ENCODE measurements at regions not wholly inside any gene's neighbourhood (a gene's known extent, or its start where the extent isn't known, plus 50 kb on each side); places are given as distances from the start of the nearest gene placed in this dataset.
"Not testable (repeated sequence)": the region's sequence is repeated elsewhere in the genome, so short reads cannot be mapped to it uniquely, and the experiment has no call there.

GRCh38 chr4:12105519-12105918 is 676.8 kb upstream of the HS3ST1 start:
- H3K9me3 ChIP-seq (replicated peaks; ENCODE audit: low read length) = peaks cover 9% of the 10 kb centered on the region
- no peaks in the 10 kb centered on the region for H3K4me1 ChIP-seq (ENCODE audit: control insufficient read depth, insufficient read depth, low read length)
- H3K27me3 ChIP-seq (ENCODE audit: control insufficient read depth, insufficient read depth, low read length) = no peaks in the 10 kb centered on the region
- no peak overlapping the region for H3K4me3 ChIP-seq (ENCODE audit: low read length)
- no peak overlapping the region for H3K4me2 ChIP-seq (ENCODE audit: low read length)
- H3K9ac ChIP-seq (ENCODE audit: low read depth, low read length) = no peak overlapping the region
- H3K36me3 ChIP-seq (ENCODE audit: insufficient read depth, low read length) = no peaks in the 10 kb centered on the region

- H3K4me1 ChIP-seq (ENCODE audit: control insufficient read depth, insufficient read depth, low read length); H3K9ac ChIP-seq (ENCODE audit: low read depth, low read length); H3K4me2 ChIP-seq (ENCODE audit: low read length); H3K4me3 ChIP-seq (ENCODE audit: low read length); H3K27me3 ChIP-seq (ENCODE audit: control insufficient read depth, insufficient read depth, low read length); H3K36me3 ChIP-seq (ENCODE audit: insufficient read depth, low read length): not testable (repeated sequence)
- H3K9me3 ChIP-seq (replicated peaks; ENCODE audit: low read length) = peaks cover 14% of the 10 kb centered on the region
These were observed 661.2 kb upstream of the HS3ST1 start for GRCh38 chr4:12089920-12090319.

- Histone ChIP-seq H3K9me3 (replicated peaks; ENCODE audit: low read length) (peaks cover 17% of the 10 kb centered on the region), H3K27me3 (ENCODE audit: control insufficient read depth, insufficient read depth, low read length) (no peaks in the 10 kb centered on the region), H3K4me2 (ENCODE audit: low read length) (no peak overlapping the region), H3K36me3 (ENCODE audit: insufficient read depth, low read length) (no peaks in the 10 kb centered on the region), H3K9ac (ENCODE audit: low read depth, low read length) (no peak overlapping the region), H3K4me1 (ENCODE audit: control insufficient read depth, insufficient read depth, low read length) (no peaks in the 10 kb centered on the region), H3K4me3 (ENCODE audit: low read length) (no peak overlapping the region)
These were observed 656.0 kb upstream of the HS3ST1 start for GRCh38 chr4:12084690-12085089.

GRCh38 chr4:12071316-12071715 is 642.6 kb upstream of the HS3ST1 start:
- H3K4me3 ChIP-seq (ENCODE audit: low read length) = no peak overlapping the region
- H3K36me3 ChIP-seq (ENCODE audit: insufficient read depth, low read length) = no peaks in the 10 kb centered on the region
- no peak overlapping the region for H3K9ac ChIP-seq (ENCODE audit: low read depth, low read length)
- peaks cover 14% of the 10 kb centered on the region for H3K9me3 ChIP-seq (replicated peaks; ENCODE audit: low read length)
- no peak overlapping the region for H3K4me2 ChIP-seq (ENCODE audit: low read length)
- no peaks in the 10 kb centered on the region for H3K27me3 ChIP-seq (ENCODE audit: control insufficient read depth, insufficient read depth, low read length)
- H3K4me1 ChIP-seq (ENCODE audit: control insufficient read depth, insufficient read depth, low read length) = no peaks in the 10 kb centered on the region

- H3K27me3 ChIP-seq (ENCODE audit: control insufficient read depth, insufficient read depth, low read length) = no peaks in the 10 kb centered on the region
- H3K4me2 ChIP-seq (ENCODE audit: low read length) = no peak overlapping the region
- H3K4me3 ChIP-seq (ENCODE audit: low read length) = no peak overlapping the region
- H3K4me1 ChIP-seq (ENCODE audit: control insufficient read depth, insufficient read depth, low read length) = no peaks in the 10 kb centered on the region
- H3K36me3 ChIP-seq (ENCODE audit: insufficient read depth, low read length) = no peaks in the 10 kb centered on the region
- H3K9me3 ChIP-seq (replicated peaks; ENCODE audit: low read length) = peaks cover 6% of the 10 kb centered on the region
- no peak overlapping the region for H3K9ac ChIP-seq (ENCODE audit: low read depth, low read length)
These were observed 625.3 kb upstream of the HS3ST1 start for GRCh38 chr4:12053966-12054365.

- Histone ChIP-seq H3K4me2 (ENCODE audit: low read length) (no peak overlapping the region), H3K9ac (ENCODE audit: low read depth, low read length) (no peak overlapping the region), H3K4me1 (ENCODE audit: control insufficient read depth, insufficient read depth, low read length) (no peaks in the 10 kb centered on the region), H3K9me3 (replicated peaks; ENCODE audit: low read length) (peaks cover 9% of the 10 kb centered on the region), H3K4me3 (ENCODE audit: low read length) (no peak overlapping the region), H3K36me3 (ENCODE audit: insufficient read depth, low read length) (no peaks in the 10 kb centered on the region), H3K27me3 (ENCODE audit: control insufficient read depth, insufficient read depth, low read length) (no peaks in the 10 kb centered on the region)
These were observed 624.9 kb upstream of the HS3ST1 start for GRCh38 chr4:12053556-12053955.

- H3K4me3 ChIP-seq (ENCODE audit: low read length) = no peak overlapping the region
- no peaks in the 10 kb centered on the region for H3K27me3 ChIP-seq (ENCODE audit: control insufficient read depth, insufficient read depth, low read length)
- no peaks in the 10 kb centered on the region for H3K36me3 ChIP-seq (ENCODE audit: insufficient read depth, low read length)
- H3K4me2 ChIP-seq (ENCODE audit: low read length) = no peak overlapping the region
- H3K9me3 ChIP-seq (replicated peaks; ENCODE audit: low read length) = peaks cover 9% of the 10 kb centered on the region
- no peak overlapping the region for H3K9ac ChIP-seq (ENCODE audit: low read depth, low read length)
- no peaks in the 10 kb centered on the region for H3K4me1 ChIP-seq (ENCODE audit: control insufficient read depth, insufficient read depth, low read length)
These were observed 621.7 kb upstream of the HS3ST1 start for GRCh38 chr4:12050357-12050756.

- no peak overlapping the region for H3K9ac ChIP-seq (ENCODE audit: low read depth, low read length)
- peaks cover 13% of the 10 kb centered on the region for H3K9me3 ChIP-seq (replicated peaks; ENCODE audit: low read length)
- no peak overlapping the region for H3K4me3 ChIP-seq (ENCODE audit: low read length)
- no peaks in the 10 kb centered on the region for H3K36me3 ChIP-seq (ENCODE audit: insufficient read depth, low read length)
- no peaks in the 10 kb centered on the region for H3K27me3 ChIP-seq (ENCODE audit: control insufficient read depth, insufficient read depth, low read length)
- no peaks in the 10 kb centered on the region for H3K4me1 ChIP-seq (ENCODE audit: control insufficient read depth, insufficient read depth, low read length)
- no peak overlapping the region for H3K4me2 ChIP-seq (ENCODE audit: low read length)
These were observed 614.1 kb upstream of the HS3ST1 start for GRCh38 chr4:12042818-12043217.

DNA sequence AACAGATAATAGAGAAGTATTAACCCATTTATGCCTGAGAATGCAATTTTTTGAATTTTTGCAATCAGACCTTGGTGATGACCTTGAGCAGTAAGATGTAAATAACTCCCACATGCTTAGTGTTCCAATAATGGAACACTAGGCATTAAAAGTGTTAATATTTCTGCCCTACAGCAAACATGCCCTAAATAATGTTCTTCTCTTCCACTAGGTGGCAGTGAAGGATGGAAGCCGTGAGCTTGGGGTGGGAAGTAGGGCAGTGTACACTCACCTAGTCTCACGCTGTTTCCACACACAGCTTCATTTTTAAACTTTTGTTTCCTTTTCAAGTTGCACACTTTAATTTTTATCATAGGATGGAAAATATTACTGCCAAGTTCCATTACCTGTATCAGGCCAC is 613.1 kb upstream of the HS3ST1 start:
- H3K4me2 ChIP-seq (ENCODE audit: low read length) = no peak overlapping the region
- H3K9ac ChIP-seq (ENCODE audit: low read depth, low read length) = no peak overlapping the region
- H3K4me3 ChIP-seq (ENCODE audit: low read length) = no peak overlapping the region
- no peaks in the 10 kb centered on the region for H3K36me3 ChIP-seq (ENCODE audit: insufficient read depth, low read length)
- H3K9me3 ChIP-seq (replicated peaks; ENCODE audit: low read length) = peaks cover 13% of the 10 kb centered on the region
- H3K27me3 ChIP-seq (ENCODE audit: control insufficient read depth, insufficient read depth, low read length) = no peaks in the 10 kb centered on the region
- H3K4me1 ChIP-seq (ENCODE audit: control insufficient read depth, insufficient read depth, low read length) = no peaks in the 10 kb centered on the region

GRCh38 chr4:12036450-12036849 is 607.8 kb upstream of the HS3ST1 start:
- no peaks in the 10 kb centered on the region for H3K36me3 ChIP-seq (ENCODE audit: insufficient read depth, low read length)
- H3K4me1 ChIP-seq (ENCODE audit: control insufficient read depth, insufficient read depth, low read length) = no peaks in the 10 kb centered on the region
- no peak overlapping the region for H3K4me2 ChIP-seq (ENCODE audit: low read length)
- H3K4me3 ChIP-seq (ENCODE audit: low read length) = no peak overlapping the region
- no peak overlapping the region for H3K9ac ChIP-seq (ENCODE audit: low read depth, low read length)
- H3K27me3 ChIP-seq (ENCODE audit: control insufficient read depth, insufficient read depth, low read length) = no peaks in the 10 kb centered on the region
- H3K9me3 ChIP-seq (replicated peaks; ENCODE audit: low read length) = peaks cover 12% of the 10 kb centered on the region

DNA sequence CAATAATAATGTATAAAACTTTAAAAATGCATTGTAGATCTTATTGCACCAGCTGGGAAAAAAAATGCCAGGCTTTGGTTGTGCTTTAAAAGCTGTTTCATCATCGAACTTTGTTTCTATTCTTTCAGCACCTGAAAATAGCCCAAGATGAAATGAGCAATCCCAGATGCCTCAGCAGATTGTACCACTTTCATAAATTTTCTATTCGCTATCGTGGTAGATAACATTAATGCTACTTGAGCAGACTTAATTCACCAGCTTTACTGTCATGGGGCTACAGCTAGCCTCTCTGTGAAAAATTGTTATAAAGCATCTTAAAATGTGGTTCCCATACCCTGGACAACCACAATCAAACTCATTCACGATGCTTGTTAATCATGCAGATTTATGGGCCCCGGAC is 599.6 kb upstream of the HS3ST1 start:
- H3K36me3 ChIP-seq (ENCODE audit: insufficient read depth, low read length) = no peaks in the 10 kb centered on the region
- H3K9ac ChIP-seq (ENCODE audit: low read depth, low read length) = no peak overlapping the region
- H3K9me3 ChIP-seq (replicated peaks; ENCODE audit: low read length) = no peaks in the 10 kb centered on the region
- no peaks in the 10 kb centered on the region for H3K27me3 ChIP-seq (ENCODE audit: control insufficient read depth, insufficient read depth, low read length)
- no peak overlapping the region for H3K4me3 ChIP-seq (ENCODE audit: low read length)
- no peaks in the 10 kb centered on the region for H3K4me1 ChIP-seq (ENCODE audit: control insufficient read depth, insufficient read depth, low read length)
- no peak overlapping the region for H3K4me2 ChIP-seq (ENCODE audit: low read length)

GRCh38 chr4:12022409-12022808 is 593.7 kb upstream of the HS3ST1 start:
- H3K9ac ChIP-seq (ENCODE audit: low read depth, low read length) = no peak overlapping the region
- no peak overlapping the region for H3K4me2 ChIP-seq (ENCODE audit: low read length)
- no peak overlapping the region for H3K4me3 ChIP-seq (ENCODE audit: low read length)
- no peaks in the 10 kb centered on the region for H3K4me1 ChIP-seq (ENCODE audit: control insufficient read depth, insufficient read depth, low read length)
- H3K27me3 ChIP-seq (ENCODE audit: control insufficient read depth, insufficient read depth, low read length) = no peaks in the 10 kb centered on the region
- H3K9me3 ChIP-seq (replicated peaks; ENCODE audit: low read length) = no peaks in the 10 kb centered on the region
- no peaks in the 10 kb centered on the region for H3K36me3 ChIP-seq (ENCODE audit: insufficient read depth, low read length)
